Upper lobe of right lung (tissue), 1 donor: ENCODE measurements at regions not wholly inside any gene's neighbourhood (a gene's known extent, or its start where the extent isn't known, plus 50 kb on each side); places are given as distances from the start of the nearest gene placed in this dataset.

Experiments
- ATAC-seq: fragments of 200-7000 bp; cut with Tn5 transposase; one replicate; pipeline ENCODE4 v1.9.1; 2020; ENCODE audit warnings: mild to moderate bottlenecking, moderate library complexity
- DNase-seq: peaks from one replicate; pipeline ENCODE4 v3.0.0-alpha.2; 2020
- H3K27ac ChIP-seq: fragments of 200-600 bp; one replicate; pipeline ENCODE4 v1.8.0; 2022
- H3K27me3 ChIP-seq: fragments of 200-600 bp; one replicate; pipeline ENCODE4 v1.8.0; 2022; ENCODE audit warnings: mild to moderate bottlenecking
- H3K36me3 ChIP-seq: fragments of 200-600 bp; one replicate; pipeline ENCODE4 v1.8.0; 2022
- H3K4me1 ChIP-seq: fragments of 200-600 bp; one replicate; pipeline ENCODE4 v1.8.0; 2022
- H3K4me3 ChIP-seq: fragments of 200-600 bp; one replicate; pipeline ENCODE4 v1.8.0; 2022; ENCODE audit warnings: mild to moderate bottlenecking
- H3K9me3 ChIP-seq: fragments of 200-600 bp; one replicate; pipeline ENCODE4 v1.8.0; 2022
- intact Hi-C: fragments of 100-400 bp; cut with DNase I; formaldehyde crosslinking; loops from one replicate; pipeline ENCODE4 v1.11.0; 2022
- TF ChIP-seq, protein P1 (sequence below): fragments of 200-600 bp; IDR thresholded peaks from one replicate; pipeline ENCODE4 v1.8.0; 2022; ENCODE audit warnings: antibody characterized with exemption
- donor health status: DM: no; HTN: yes; CAD: no; lungs with severe emphysema.

DNA sequence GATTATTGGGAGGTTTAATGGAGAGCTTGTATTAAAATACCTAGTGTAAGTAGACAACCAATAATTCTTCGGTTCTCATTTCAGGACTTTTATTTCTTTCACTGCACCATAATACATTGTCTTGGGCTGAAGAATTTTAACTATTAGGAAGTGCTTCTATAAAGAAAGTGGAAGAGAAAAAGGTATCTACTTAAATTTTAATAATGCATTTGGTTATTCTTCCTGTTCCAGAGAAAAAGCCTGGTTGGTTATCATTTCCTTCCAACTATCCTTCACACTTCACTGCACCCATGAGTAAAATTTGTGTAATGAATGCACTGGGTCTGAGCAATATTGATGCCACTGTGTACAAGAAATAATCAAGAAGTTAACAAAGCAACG is 629.0 kb upstream of the DPP6 start:
- intact Hi-C loops, result no loop called here
- H3K4me1 ChIP-seq, result no peaks in the 10 kb centered on the region

DNA sequence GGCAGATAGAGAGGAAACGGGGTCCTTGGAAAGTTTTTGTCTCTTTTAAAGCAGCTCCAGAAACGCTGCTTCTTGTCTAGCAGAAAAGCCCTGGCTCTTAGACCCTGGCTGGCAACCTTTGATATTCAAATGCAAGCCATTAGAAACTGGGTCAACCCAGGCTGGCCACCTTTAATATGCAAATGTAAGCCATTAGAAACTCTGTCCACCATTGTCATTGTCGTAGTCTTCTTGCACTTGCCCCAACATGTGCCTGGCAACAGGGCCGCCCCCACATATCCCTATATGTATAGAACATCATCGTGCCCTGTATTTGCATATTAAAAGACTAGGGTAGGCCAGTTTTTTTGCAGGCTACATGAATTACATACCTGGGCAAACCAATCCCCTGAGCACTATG is 621.3 kb upstream of the DPP6 start:
- Histone ChIP-seq H3K4me3 (no peak overlapping the region), H3K4me1 (no peaks in the 10 kb centered on the region), H3K27me3 (no peaks in the 10 kb centered on the region), H3K9me3 (no peaks in the 10 kb centered on the region), H3K27ac (no peak overlapping the region), H3K36me3 (no peaks in the 10 kb centered on the region)
- DNase-seq, result no peak
- intact Hi-C loops, result no loop called here
- TF ChIP-seq, protein P1, sequence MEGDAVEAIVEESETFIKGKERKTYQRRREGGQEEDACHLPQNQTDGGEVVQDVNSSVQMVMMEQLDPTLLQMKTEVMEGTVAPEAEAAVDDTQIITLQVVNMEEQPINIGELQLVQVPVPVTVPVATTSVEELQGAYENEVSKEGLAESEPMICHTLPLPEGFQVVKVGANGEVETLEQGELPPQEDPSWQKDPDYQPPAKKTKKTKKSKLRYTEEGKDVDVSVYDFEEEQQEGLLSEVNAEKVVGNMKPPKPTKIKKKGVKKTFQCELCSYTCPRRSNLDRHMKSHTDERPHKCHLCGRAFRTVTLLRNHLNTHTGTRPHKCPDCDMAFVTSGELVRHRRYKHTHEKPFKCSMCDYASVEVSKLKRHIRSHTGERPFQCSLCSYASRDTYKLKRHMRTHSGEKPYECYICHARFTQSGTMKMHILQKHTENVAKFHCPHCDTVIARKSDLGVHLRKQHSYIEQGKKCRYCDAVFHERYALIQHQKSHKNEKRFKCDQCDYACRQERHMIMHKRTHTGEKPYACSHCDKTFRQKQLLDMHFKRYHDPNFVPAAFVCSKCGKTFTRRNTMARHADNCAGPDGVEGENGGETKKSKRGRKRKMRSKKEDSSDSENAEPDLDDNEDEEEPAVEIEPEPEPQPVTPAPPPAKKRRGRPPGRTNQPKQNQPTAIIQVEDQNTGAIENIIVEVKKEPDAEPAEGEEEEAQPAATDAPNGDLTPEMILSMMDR, result no peak
- no peak for ATAC-seq

More for the DNA sequence above, 629.0 kb upstream of the DPP6 start:
- Histone ChIP-seq H3K4me3 (no peak overlapping the region), H3K36me3 (no peaks in the 10 kb centered on the region), H3K9me3 (no peaks in the 10 kb centered on the region), H3K27me3 (no peaks in the 10 kb centered on the region), H3K27ac (no peak overlapping the region)
- TF ChIP-seq, protein P1, result no peak
- DNase-seq (no peak), ATAC-seq (no peak)

DNA sequence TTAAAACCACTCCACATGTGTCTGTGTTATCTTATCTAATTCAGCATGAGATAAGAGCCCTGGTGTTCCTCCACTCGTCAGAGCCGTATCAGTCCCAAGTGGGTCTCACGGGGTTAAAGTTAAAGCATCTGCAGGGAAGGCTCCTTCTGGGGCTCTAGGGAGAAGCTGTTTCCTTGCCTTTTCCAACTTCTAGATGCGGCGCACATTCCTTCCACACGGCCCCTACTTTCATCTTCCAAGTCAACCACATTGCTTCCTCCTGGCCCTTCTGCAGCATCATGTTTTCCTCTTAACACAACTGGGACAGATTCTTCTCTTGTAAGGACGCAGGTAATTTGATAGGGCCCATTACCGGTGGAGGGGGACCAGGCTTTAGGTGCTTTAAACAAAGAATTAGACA is 620.1 kb upstream of the DPP6 start:
- H3K27ac ChIP-seq, result no peak overlapping the region
- no peak for ATAC-seq
- intact Hi-C loops, result no loop called here
- TF ChIP-seq, protein P1, result peak; percentile 32
- no peaks in the 10 kb centered on the region for H3K4me1 ChIP-seq
- no peaks in the 10 kb centered on the region for H3K27me3 ChIP-seq
- H3K36me3 ChIP-seq, result no peaks in the 10 kb centered on the region
- H3K4me3 ChIP-seq, result no peak overlapping the region
- no peaks in the 10 kb centered on the region for H3K9me3 ChIP-seq
- no peak for DNase-seq

DNA sequence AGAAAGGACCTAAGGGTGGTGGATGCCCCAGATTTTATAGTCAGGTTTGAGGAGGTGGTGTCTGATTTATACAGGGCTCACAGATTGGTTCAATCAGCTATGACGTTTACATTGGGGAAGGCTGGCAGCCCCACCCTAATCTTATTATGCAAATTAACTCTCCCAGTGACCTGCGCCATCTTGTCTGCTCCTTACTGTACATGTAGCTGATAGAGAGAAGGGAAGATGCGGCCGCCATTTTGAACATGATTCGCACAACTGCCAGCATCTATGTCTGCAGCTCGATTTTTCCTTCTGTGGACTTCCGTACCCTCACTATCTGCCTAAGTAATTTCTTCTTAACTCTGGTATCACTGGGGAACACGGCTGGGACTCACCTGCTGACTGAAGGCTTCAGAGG is 619.0 kb upstream of the DPP6 start:
- Histone ChIP-seq H3K27ac (no peak overlapping the region), H3K27me3 (no peaks in the 10 kb centered on the region), H3K4me1 (no peaks in the 10 kb centered on the region), H3K9me3 (no peaks in the 10 kb centered on the region), H3K36me3 (no peaks in the 10 kb centered on the region), H3K4me3 (no peak overlapping the region)
- ATAC-seq (no peak), DNase-seq (no peak)
- intact Hi-C loops, result no loop called here
- TF ChIP-seq, protein P1, result no peak

DNA sequence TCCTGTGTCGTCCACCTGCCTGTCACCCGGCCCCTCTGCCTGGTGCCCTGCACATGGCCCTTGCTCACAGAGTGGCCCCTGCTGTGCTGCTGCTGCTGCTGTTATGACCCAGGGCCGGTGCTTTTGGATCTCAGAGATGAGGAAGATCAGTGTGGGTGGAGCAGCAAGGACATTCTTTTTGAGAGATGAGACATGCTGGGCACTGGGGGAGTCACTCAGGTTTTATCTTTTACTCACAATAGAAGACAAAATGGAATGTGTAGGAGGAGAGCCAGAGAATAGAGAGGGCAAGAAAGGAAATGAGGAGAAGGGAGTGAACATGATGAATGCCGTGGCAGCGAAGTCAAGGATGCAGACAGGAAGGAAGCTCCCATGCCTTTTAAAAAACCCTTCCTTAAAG is 611.5 kb upstream of the DPP6 start:
- no peak overlapping the region for H3K4me3 ChIP-seq
- TF ChIP-seq, protein P1, result no peak
- ATAC-seq (no peak), DNase-seq (no peak)
- H3K36me3 ChIP-seq, result no peaks in the 10 kb centered on the region
- no peaks in the 10 kb centered on the region for H3K27me3 ChIP-seq
- no peaks in the 10 kb centered on the region for H3K4me1 ChIP-seq
- no peaks in the 10 kb centered on the region for H3K9me3 ChIP-seq
- intact Hi-C loops, result no loop called here
- no peak overlapping the region for H3K27ac ChIP-seq

DNA sequence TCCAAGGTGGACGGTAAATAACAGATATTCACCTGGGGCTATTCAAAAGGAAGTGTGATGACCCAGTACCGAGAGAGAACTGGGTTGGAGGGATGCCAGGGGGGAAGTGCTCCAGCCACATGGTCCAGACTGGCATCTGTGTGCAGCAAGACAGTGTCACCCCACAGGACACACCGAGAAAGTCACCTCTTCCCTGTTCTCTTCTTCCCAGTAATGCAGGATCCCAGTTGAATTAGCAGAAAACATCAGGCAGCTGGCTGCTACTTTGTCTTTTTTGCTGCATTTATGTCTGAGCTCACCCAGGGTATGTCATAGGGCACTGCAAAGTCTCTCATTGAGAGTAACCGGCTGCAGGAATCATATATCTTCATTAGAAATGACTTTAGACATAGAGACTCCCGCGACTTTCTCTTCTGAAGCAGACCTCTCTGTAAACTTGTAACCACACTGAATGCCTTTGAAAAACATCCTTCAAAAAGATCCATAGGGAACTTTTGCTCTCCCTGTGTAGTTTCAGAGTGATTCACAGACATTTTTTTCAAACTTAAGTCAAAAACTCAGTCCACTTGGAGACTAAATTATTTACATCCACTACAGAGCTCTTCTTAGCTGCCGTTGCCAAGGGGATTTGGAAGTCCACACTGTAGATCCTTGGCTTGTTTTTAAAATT is 609.0 kb upstream of the DPP6 start:
- intact Hi-C loops, result no loop called here
- H3K4me3 ChIP-seq, result no peak overlapping the region

More for the DNA sequence above, 609.0 kb upstream of the DPP6 start:
- ATAC-seq (no peak), DNase-seq (no peak)
- TF ChIP-seq, protein P1, result no peak
- H3K9me3 ChIP-seq, result no peaks in the 10 kb centered on the region
- H3K36me3 ChIP-seq, result no peaks in the 10 kb centered on the region
- H3K27ac ChIP-seq, result no peak overlapping the region
- no peaks in the 10 kb centered on the region for H3K27me3 ChIP-seq
- H3K4me1 ChIP-seq, result no peaks in the 10 kb centered on the region
